Smooth muscle cell (in vitro differentiated cells): ENCODE measurements at regions not wholly inside any gene's neighbourhood (a gene's known extent, or its start where the extent isn't known, plus 50 kb on each side); places are given as distances from the start of the nearest gene placed in this dataset.

Experiments used
- DNase-seq: peaks from one replicate; lab custom pipeline; 2025; ENCODE audit not compliant: unreplicated experiment; lab: John Stamatoyannopoulos, UW
- H2AFZ ChIP-seq: fragments of 200-600 bp; sonication (generic); 2 replicates; pipeline ENCODE4 v1.6.0; 2016; ENCODE audit warnings: antibody characterized with exemption, low read depth, mild to moderate bottlenecking
- H3F3A ChIP-seq: fragments of 200-600 bp; sonication (generic); 2 replicates; pipeline ENCODE4 v1.6.0; 2017; ENCODE audit warnings: antibody characterized with exemption, low read depth
- H3K27ac ChIP-seq: fragments of 200-600 bp; sonication (generic); 2 replicates; pipeline ENCODE4 v1.5.1; 2016; ENCODE audit warnings: low read depth, mild to moderate bottlenecking
- H3K27me3 ChIP-seq: fragments of 200-600 bp; sonication (generic); 2 replicates; pipeline ENCODE4 v1.6.1; 2016; ENCODE audit warnings: low read depth, mild to moderate bottlenecking
- H3K36me3 ChIP-seq: fragments of 200-600 bp; sonication (generic); 2 replicates; pipeline ENCODE4 v1.5.1; 2016; ENCODE audit warnings: low read depth
- H3K4me1 ChIP-seq: fragments of 200-600 bp; sonication (generic); 2 replicates; pipeline ENCODE4 v1.5.1; 2016; ENCODE audit warnings: low read depth
- H3K4me2 ChIP-seq: fragments of 200-600 bp; sonication (generic); 2 replicates; pipeline ENCODE4 v1.6.0; 2016; ENCODE audit warnings: mild to moderate bottlenecking
- H3K4me3 ChIP-seq: fragments of 200-600 bp; sonication (generic); 2 replicates; pipeline ENCODE4 v1.5.1; 2016; ENCODE audit warnings: mild to moderate bottlenecking
- H3K79me2 ChIP-seq: fragments of 200-600 bp; sonication (generic); 2 replicates; pipeline ENCODE4 v1.6.0; 2016; ENCODE audit warnings: low read depth, mild to moderate bottlenecking
- H3K9ac ChIP-seq: fragments of 200-600 bp; sonication (generic); 2 replicates; pipeline ENCODE4 v1.6.0; 2016; ENCODE audit warnings: low read depth
- H3K9me3 ChIP-seq: fragments of 200-600 bp; sonication (generic); replicated peaks from 2 replicates; pipeline ENCODE4 v1.5.1; 2016; ENCODE audit warnings: low read depth
- H4K20me1 ChIP-seq: fragments of 200-600 bp; sonication (generic); 2 replicates; pipeline ENCODE4 v1.6.0; 2016; ENCODE audit warnings: low read depth
- WGBS: methylation state at CpG from one replicate; pipeline ENCODE4 v1.1.7; 2016; ENCODE audit warnings: low lambda C conversion rate; 5-methylcytosine and 5-hydroxymethylcytosine counted together
- TF ChIP-seq, protein P1 (sequence below): fragments of 200-600 bp; sonication (generic); IDR thresholded peaks from 2 replicates; pipeline ENCODE4 v1.5.1; 2017; ENCODE audit warnings: borderline replicate concordance, mild to moderate bottlenecking, antibody characterized with exemption; ENCODE audit not compliant: insufficient read depth, poor library complexity, severe bottlenecking

DNA sequence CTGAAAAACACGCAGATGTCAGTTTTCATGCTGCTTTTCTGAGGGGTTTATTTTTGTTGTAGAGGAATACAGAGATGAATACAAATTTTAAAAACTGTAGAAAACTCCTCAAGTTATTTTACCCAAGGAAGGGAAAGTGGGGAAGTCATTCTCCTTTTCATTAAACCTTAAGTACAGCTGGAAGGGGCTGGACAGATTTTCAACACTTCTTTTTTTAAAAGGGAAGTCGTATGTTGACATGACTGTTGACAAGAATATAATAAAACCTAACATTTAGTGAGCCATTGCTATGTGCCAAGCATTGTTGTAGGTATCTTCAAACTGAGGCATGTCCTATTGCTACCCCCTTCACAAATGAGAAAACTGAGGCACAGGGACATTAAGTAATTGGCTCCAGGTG lies 235.7 kb upstream of the ELL2 start:
- Histone ChIP-seq H3K79me2 (no peaks in the 10 kb centered on the region), H3K4me3 (no peak overlapping the region), H4K20me1 (no peaks in the 10 kb centered on the region), H3K4me2 (no peak overlapping the region), H2AFZ (no peak overlapping the region), H3K9ac (no peak overlapping the region), H3K4me1 (no peaks in the 10 kb centered on the region), H3K27ac (no peak overlapping the region), H3K36me3 (no peaks in the 10 kb centered on the region), H3F3A (no peaks in the 10 kb centered on the region), H3K9me3 (no peaks in the 10 kb centered on the region), H3K27me3 (no peaks in the 10 kb centered on the region)
- DNase-seq = no peak
- TF ChIP-seq, protein P1, sequence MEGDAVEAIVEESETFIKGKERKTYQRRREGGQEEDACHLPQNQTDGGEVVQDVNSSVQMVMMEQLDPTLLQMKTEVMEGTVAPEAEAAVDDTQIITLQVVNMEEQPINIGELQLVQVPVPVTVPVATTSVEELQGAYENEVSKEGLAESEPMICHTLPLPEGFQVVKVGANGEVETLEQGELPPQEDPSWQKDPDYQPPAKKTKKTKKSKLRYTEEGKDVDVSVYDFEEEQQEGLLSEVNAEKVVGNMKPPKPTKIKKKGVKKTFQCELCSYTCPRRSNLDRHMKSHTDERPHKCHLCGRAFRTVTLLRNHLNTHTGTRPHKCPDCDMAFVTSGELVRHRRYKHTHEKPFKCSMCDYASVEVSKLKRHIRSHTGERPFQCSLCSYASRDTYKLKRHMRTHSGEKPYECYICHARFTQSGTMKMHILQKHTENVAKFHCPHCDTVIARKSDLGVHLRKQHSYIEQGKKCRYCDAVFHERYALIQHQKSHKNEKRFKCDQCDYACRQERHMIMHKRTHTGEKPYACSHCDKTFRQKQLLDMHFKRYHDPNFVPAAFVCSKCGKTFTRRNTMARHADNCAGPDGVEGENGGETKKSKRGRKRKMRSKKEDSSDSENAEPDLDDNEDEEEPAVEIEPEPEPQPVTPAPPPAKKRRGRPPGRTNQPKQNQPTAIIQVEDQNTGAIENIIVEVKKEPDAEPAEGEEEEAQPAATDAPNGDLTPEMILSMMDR = no peak
- whole genome bisulfite sequencing = 92% methylated on average over 2 of the region's 2 CpGs

DNA sequence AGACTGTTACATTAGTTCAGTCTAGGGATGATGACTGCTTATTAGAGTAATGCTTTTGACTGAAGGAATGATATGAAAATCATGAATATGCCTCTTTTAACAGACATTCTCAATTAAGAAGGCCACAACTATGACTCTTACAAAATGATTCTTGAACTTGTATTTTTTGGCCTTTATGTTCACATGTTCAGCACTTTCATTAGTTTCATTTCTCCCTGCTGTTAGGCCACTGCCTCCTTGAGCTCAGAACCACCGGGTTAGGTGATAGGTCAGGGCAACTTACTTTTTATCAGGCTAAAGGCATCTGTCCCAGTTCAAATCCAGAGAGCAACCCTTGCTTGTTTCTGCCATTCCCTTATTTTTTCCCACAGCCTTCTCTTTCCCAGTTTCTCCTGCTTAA lies 235.2 kb upstream of the ELL2 start:
- no peaks in the 10 kb centered on the region for H3K9me3 ChIP-seq
- H2AFZ ChIP-seq = no peak overlapping the region
- WGBS = 95% methylated on average over 1 of the region's 1 CpG
- no peaks in the 10 kb centered on the region for H3K4me1 ChIP-seq
- H3K4me2 ChIP-seq = no peak overlapping the region
- no peaks in the 10 kb centered on the region for H4K20me1 ChIP-seq
- TF ChIP-seq, protein P1 = no peak
- no peak overlapping the region for H3K27ac ChIP-seq
- no peaks in the 10 kb centered on the region for H3K36me3 ChIP-seq
- no peak for DNase-seq
- H3K27me3 ChIP-seq = no peaks in the 10 kb centered on the region
- H3K79me2 ChIP-seq = no peaks in the 10 kb centered on the region
- H3F3A ChIP-seq = no peaks in the 10 kb centered on the region
- H3K9ac ChIP-seq = no peak overlapping the region
- no peak overlapping the region for H3K4me3 ChIP-seq

DNA sequence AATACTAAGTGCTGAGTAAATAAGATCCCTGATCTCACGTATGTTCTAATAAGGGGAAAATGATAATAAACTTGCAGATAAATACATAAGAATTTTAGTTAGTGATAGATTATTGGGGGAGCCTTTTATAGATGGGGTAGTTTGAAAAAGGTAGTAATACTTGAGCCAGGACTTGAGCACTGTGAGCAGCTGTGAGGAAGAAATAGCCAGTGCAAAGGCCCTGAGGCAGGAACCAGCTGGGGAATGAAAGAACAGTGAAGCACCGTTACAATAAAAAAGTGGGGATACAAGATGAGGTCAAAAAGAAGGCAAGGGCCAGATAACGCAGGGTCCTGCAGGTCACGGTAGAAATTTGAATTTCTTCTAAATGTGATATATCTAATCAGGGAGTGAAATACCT lies 234.8 kb upstream of the ELL2 start:
- H3K27me3 ChIP-seq = no peaks in the 10 kb centered on the region
- H3K27ac ChIP-seq = no peak overlapping the region
- WGBS = 97% methylated on average over 4 of the region's 4 CpGs
- no peak overlapping the region for H3K4me3 ChIP-seq
- TF ChIP-seq, protein P1 = no peak
- no peaks in the 10 kb centered on the region for H3K36me3 ChIP-seq
- no peaks in the 10 kb centered on the region for H4K20me1 ChIP-seq
- H3K4me1 ChIP-seq = no peaks in the 10 kb centered on the region
- no peaks in the 10 kb centered on the region for H3K9me3 ChIP-seq
- no peaks in the 10 kb centered on the region for H3K79me2 ChIP-seq
- H3F3A ChIP-seq = no peaks in the 10 kb centered on the region
- no peak overlapping the region for H2AFZ ChIP-seq
- no peak for DNase-seq
- H3K4me2 ChIP-seq = no peak overlapping the region
- H3K9ac ChIP-seq = no peak overlapping the region

DNA sequence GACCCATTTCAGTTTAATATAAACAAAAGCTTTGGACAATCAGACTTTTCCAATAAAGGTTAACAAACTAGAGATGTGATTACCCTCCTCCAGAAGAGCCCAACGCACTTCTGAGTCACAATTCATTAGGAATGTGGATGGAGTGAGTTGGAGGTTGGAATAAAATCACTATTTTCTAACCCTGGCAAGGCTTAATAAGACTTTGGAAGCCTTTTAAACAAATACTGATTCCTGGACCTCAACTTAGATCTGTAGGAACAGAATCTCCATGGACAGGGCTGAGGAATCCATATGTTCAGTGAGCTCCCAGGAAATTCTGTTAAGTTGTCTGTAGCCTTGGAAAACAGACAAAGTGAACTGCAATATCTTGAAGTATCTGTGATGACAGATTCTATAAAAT lies 233.5 kb upstream of the ELL2 start:
- Histone ChIP-seq H2AFZ (no peak overlapping the region), H3K4me1 (no peaks in the 10 kb centered on the region), H3K4me2 (no peak overlapping the region), H3K36me3 (no peaks in the 10 kb centered on the region), H3K9me3 (no peaks in the 10 kb centered on the region), H4K20me1 (no peaks in the 10 kb centered on the region), H3K27me3 (no peaks in the 10 kb centered on the region), H3K79me2 (no peaks in the 10 kb centered on the region), H3F3A (no peaks in the 10 kb centered on the region), H3K27ac (no peak overlapping the region), H3K9ac (no peak overlapping the region), H3K4me3 (no peak overlapping the region)
- TF ChIP-seq, protein P1 = no peak
- DNase-seq = no peak
- 50% methylated on average over 1 of the region's 1 CpG for WGBS
